NCI-H82 treated with DMSO at 0.1 percent for 48 hours (cell line): ENCODE measurements at regions not wholly inside any gene's neighbourhood (a gene's known extent, or its start where the extent isn't known, plus 50 kb on each side); places are given as distances from the start of the nearest gene placed in this dataset.
"Not testable (repeated sequence)": the region's sequence is repeated elsewhere in the genome, so short reads cannot be mapped to it uniquely, and the experiment has no call there.

Experiments used
- DNase-seq: peaks from one replicate; lab custom pipeline; 2025; ENCODE audit not compliant: unreplicated experiment; lab: John Stamatoyannopoulos, UW

- DNase-seq = no peak
Measured at GRCh38 chr13:78160793-78161192, 242.2 kb upstream of the EDNRB start.

DNA sequence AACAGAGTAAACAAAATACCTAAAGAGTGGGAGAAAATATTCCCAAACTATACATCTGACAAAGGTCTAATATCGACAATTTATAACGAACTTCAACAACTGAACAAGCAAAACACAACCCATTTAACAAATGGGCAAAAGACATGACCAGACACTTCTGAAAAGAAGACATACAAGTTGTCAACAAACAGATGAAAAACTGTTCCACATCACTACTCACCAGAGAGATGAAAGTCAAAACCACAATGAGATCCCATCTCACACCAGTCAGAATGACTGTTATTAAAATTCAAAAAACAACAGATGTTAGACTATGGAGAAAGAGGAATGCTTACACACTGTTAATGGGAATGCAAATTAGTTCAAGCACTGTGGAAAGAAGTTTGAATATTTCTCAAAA, 233.8 kb upstream of the EDNRB start:
- no peak for DNase-seq

- DNase-seq = no peak
Measured at GRCh38 chr13:78147905-78148304, 229.3 kb upstream of the EDNRB start.

DNA sequence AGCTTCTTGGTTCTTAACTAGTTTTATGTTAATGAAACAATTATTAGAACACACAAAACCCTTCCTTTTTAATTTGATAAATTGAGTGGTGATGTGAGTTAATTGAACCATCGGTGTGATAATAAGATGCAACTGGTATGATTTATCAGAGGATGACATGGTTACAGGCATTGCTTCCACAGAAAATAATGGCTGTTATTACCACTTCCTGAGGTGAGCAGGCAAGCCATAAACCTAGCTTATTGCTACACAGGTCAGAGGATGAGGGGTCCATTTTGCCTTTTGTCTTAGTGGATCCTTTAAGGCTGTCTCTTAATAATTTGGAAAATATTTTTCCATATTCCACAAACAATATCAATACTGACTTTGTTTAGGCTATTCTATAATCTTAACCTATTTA, 226.6 kb upstream of the EDNRB start:
- no peak for DNase-seq

- no peak for DNase-seq
Measured at GRCh38 chr13:78139765-78140164, 221.1 kb upstream of the EDNRB start.

DNA sequence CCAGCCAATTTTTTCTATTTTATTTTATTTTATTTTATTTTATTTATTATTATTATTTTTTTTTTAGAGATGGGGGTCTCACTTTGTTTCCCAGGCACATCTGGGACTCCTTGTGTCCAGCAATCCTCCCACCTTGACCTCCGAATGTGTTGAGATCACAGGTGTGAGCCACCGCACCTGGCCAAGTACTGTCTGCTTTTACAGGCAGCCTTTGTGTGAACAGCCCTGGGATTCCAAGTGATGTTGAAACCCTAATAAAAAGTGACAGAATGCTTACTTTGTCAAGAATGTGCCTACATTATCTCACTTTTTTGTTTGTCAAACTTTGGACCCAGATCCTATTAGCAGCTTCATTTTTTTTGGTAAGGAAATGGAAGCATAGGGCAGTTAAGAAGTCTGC, 220.1 kb upstream of the EDNRB start:
- no peak for DNase-seq

DNA sequence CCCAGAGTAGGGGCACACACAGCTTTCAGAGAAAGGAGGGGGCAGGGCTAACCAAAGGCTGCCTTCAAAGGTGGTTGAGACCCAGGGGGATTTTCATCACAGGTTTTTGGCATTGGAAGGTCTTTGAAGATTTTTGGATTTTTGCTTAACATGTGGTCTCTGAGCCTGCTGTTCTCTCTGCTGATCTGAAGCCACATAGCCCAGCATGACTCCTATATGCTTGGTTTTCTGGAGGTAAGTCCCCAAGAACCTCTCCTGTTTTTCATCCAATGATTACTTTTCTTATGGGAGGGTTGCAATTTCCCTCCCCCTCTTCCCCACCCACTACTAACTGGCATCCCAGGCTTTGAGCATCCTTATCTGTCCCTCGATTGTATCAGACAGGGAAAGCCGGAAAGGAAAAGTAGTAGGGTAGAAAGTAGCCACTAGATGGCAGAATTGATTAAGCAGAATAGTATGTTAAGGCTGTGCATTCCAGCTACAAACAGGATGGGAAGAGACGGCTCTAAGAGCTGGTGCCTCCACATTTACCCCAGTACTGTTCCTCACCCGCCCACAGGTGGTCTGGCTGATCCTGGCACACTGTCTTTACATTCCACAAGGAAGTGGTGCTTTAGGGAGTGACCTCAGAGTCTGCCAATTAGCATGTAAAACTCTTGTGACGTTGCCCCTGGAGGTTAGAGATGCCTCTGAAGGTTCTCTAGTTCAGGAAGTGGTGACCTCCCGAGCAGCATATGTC, 218.9 kb upstream of the EDNRB start:
- peak; percentile 54 for DNase-seq

DNA sequence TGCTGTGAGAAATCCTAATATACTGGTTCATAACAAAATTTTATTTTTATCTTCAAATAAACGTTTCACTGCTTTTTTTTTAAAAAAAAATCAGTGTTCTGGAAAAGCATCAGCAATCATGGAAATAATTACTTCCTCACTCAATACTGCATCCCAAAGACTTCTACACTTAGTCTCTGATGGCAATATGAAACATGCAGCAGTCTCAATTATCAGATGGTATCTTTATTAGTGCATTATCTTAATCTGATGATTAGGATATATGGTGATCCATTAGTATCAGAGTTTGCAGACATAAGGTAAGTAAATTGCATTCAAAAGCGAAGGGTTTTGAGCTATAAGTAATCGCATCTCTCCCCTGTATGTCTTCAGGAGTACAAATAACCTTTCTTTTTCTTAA, 218.3 kb upstream of the EDNRB start:
- DNase-seq = no peak

DNA sequence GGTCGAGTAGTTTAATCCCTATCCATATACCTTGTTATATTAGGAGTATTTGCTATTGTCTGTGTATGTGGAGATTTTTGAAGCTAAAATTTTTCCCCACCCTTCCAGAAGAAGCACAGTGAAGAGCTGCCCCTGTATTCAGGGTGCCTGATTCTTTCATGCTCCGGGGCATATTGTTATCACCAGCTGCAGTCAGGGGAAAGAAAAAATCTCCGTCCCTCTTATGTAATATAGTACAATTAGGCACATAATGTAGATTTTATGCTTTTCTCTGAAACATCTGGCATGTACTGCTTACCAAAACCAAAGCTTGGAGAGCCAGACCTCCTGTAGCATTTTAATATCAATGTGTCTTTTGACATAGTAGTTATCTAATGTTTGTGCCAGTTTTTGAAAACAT, 214.9 kb upstream of the EDNRB start:
- no peak for DNase-seq

- no peak for DNase-seq
Measured at GRCh38 chr13:78131811-78132210, 213.2 kb upstream of the EDNRB start.

DNA sequence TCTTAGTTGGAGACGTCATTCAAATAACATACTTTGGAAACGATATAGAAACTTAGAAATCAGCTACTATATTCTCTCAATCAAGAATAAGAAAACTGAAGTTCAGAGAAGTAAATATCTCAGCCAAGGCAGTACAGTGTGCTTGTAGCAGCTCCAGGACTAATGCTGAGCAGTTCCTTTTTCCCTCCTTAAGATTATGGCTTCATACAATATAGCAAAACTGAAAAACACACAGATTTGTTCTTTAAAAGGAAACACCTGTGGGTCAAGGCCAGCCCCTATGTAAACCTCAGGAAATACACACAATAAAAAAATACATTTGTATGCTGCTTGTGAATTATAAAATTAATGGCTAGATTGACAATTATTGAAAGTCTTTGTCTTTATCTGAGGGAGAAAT, 212.7 kb upstream of the EDNRB start:
- no peak for DNase-seq

- DNase-seq = no peak
Measured at GRCh38 chr13:78129823-78130222, 211.2 kb upstream of the EDNRB start.

GRCh38 chr13:78129359-78129758, 210.7 kb upstream of the EDNRB start:
- DNase-seq = no peak

GRCh38 chr13:78121459-78122348, 203.1 kb upstream of the EDNRB start:
- DNase-seq = peak; percentile 38

DNA sequence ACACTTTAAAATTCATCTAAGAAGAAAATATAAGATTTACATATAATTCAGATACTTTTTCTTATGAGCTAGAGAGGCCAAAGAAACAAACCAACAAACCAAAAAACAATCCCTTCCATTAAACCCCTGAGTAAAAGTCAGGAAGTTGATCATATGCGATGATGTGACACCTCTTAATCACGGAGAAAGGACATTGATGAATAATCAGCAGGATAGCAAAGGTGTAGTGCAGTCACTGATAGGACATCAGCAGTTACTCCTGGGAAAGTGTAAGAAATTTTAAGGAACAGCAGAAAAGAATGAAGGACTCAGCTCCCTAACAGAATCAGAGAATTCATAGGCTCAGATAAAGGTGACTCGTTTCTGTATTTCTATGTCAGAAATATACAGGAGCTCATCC, 202.4 kb upstream of the EDNRB start:
- no peak for DNase-seq

GRCh38 chr13:78120144-78120543, 201.5 kb upstream of the EDNRB start:
- not testable (repeated sequence) for DNase-seq

DNA sequence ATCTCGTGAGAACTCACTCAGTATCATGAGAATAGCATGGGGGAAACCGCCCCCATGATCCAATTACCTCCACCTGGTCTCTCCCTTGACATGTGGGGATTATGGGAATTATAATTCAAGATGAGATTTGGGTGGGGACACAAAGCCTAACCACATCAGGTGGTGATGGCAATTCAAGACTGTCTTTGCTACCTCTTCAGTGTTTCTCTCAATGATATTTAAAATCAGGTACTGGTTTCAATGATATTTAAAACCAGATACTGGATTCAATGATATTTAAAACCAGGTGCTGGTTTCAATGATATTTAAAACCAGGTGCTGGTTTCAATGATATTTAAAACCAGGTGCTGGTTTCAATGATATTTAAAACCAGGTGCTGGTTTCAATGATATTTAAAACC, 198.4 kb upstream of the EDNRB start:
- not testable (repeated sequence) for DNase-seq

DNA sequence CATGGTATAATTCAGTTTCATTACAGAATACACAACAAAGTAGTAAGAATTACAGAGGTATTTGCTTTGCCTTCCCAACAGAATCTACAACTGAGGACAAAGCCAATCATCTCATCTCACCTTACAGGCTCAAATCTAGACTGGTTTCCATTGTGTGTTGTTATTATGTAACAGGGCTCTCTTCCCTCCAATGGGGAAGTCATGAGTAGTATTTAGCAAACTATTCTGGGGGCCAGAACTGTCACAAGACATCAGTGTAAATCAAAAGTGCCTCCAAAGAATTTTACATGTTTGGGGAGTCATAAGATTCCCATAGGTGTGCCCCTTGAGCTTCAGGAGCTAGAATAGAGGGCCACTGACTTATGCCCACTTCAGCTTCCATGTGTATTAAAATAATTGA, 187.0 kb upstream of the EDNRB start:
- no peak for DNase-seq

DNA sequence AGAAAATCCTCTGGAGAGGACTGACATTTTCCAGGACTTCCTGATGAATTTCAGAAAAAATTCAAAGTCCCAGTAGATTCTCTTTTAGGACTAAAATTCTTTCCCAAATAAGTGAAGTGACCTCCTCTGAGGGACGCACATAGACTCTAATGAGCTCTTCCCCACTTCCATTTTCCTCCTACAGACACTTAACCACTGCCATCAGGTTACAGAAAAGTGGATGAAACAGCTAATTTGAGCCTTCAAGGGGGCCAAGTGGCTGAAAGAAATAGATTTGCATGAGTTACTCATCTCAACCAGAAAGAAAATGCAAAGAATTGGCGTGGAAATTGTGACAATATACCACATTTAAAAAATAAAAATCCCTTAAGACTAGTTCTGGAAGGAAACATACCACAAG, 185.3 kb upstream of the EDNRB start:
- DNase-seq = no peak

DNA sequence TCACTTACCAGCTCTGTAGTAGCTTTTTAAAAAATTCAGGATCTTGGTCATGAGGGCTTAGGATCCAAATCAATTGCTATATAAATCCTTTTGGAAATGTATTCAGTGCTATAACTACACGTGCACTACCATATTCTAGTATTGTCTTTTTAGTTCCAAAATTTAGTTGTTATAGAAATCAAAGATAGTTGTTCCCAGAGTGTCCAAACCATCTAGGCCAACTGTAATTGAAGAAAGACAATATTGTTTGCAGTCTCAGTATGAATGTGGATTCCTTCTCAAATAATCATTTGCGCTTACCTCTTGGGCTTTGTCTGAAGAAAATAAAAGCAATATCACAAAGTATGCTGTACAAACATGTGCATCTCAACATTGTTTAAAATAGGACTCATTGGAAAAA, 184.1 kb upstream of the EDNRB start:
- DNase-seq = no peak

GRCh38 chr13:78102121-78102677, 183.6 kb upstream of the EDNRB start:
- no peak for DNase-seq

- no peak for DNase-seq
Measured at GRCh38 chr13:78100486-78100885, 181.9 kb upstream of the EDNRB start.
